ENCODE measurements at regions not wholly inside any gene's neighbourhood (a gene's known extent, or its start where the extent isn't known, plus 50 kb on each side); places are given as distances from the start of the nearest gene placed in this dataset.

DNA sequence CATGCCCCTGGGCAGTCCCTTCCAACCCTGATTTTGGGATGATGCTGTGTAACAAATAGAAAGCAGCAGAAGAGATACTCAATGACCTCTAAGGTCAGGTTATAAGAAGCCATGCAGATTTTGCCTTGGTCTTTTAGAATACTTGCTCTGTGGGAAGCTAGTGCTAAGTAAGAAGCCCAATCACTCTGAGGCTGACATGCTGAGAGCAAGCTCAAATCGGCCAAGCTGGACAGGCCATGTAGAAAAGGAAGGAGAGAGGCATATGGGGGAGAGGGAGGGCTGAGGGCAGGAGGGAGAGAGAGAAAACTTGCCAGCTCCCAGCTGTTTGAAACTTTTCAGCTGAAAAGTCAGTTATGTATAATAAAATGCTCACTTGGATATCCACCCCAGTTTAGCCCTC lies 1021.6 kb upstream of the MAP3K7 start:
- no peaks in the 10 kb centered on the region for H3K4me1 ChIP-seq (ENCODE audit: control insufficient read depth in 4 of 4, insufficient read depth in 4 of 4, low read length in 3 of 4)
- TF ChIP-seq, protein P1, sequence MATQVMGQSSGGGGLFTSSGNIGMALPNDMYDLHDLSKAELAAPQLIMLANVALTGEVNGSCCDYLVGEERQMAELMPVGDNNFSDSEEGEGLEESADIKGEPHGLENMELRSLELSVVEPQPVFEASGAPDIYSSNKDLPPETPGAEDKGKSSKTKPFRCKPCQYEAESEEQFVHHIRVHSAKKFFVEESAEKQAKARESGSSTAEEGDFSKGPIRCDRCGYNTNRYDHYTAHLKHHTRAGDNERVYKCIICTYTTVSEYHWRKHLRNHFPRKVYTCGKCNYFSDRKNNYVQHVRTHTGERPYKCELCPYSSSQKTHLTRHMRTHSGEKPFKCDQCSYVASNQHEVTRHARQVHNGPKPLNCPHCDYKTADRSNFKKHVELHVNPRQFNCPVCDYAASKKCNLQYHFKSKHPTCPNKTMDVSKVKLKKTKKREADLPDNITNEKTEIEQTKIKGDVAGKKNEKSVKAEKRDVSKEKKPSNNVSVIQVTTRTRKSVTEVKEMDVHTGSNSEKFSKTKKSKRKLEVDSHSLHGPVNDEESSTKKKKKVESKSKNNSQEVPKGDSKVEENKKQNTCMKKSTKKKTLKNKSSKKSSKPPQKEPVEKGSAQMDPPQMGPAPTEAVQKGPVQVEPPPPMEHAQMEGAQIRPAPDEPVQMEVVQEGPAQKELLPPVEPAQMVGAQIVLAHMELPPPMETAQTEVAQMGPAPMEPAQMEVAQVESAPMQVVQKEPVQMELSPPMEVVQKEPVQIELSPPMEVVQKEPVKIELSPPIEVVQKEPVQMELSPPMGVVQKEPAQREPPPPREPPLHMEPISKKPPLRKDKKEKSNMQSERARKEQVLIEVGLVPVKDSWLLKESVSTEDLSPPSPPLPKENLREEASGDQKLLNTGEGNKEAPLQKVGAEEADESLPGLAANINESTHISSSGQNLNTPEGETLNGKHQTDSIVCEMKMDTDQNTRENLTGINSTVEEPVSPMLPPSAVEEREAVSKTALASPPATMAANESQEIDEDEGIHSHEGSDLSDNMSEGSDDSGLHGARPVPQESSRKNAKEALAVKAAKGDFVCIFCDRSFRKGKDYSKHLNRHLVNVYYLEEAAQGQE (IDR thresholded peaks at IDR 0.05): no peak
- TF ChIP-seq HNF4A (conservative IDR thresholded peaks at IDR 0.05) (no peak), GABPA (IDR thresholded peaks at IDR 0.05 in 1 of 2, conservative IDR thresholded peaks at IDR 0.05 in 1 of 2) (no peak), NR2F2 (IDR thresholded peaks at IDR 0.05) (no peak)
- WGBS: 65% methylated on average over 1 of the region's 1 CpG
- DNase-seq (ENCODE audit: low spot score): no peak
- H3K36me3 ChIP-seq (ENCODE audit: control insufficient read depth in 4 of 4, insufficient read depth in 3 of 4, low read depth in 1 of 4, low read length in 3 of 4): no peaks in the 10 kb centered on the region
- no peak overlapping the region for H3K4me3 ChIP-seq (ENCODE audit: low read depth in 1 of 3, low read length in 3 of 3)
- H3K27ac ChIP-seq (ENCODE audit: low read depth in 1 of 2, low read length in 2 of 2): no peak overlapping the region
- no peaks in the 10 kb centered on the region for H3K27me3 ChIP-seq (ENCODE audit: control insufficient read depth in 4 of 4, insufficient read depth in 4 of 4, low read length in 3 of 4)
- H3K9me3 ChIP-seq (ENCODE audit: control insufficient read depth in 4 of 4, low read length in 3 of 4): no peaks in the 10 kb centered on the region
- H3K9ac ChIP-seq (ENCODE audit: low read depth in 1 of 2, low read length in 2 of 2): no peak overlapping the region

DNA sequence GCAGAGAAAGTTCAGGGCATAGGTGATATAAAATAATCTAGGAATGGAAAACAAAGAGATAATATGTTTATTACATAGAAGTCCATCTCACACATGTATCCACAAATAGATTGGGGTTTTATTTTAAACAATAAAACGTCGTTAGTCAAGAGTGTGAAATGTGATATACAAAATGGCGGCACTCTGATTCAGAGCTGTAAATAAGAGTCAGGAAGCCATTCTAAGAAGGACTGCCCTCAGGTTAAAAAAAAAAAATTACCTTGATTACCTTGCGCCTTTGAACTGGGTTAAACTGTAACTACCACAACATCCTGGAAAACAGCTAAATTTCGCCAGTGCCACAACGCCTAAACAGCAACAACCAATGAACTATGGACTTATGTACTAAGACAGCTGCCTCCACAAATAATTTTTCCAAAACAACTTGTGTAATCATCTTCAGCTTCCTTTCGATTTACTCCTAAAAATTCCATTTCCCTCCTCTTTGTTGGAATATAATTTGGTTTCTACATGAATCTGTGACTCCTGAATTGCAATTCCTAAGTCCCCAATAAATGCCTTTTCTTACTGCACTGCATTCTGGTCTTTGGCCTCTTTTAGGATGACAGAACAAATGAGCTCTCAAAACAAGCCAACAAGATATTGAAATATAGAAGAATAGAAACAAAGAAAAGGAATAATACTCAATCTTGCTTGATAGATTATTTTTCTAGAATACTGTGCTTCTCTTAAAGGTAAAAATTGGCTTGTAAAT lies 1019.5 kb upstream of the MAP3K7 start:
- peak overlapping the region; percentile 72 to 79 for H3K27ac ChIP-seq (ENCODE audit: low read depth in 1 of 2, low read length in 2 of 2)
- no peaks in the 10 kb centered on the region for H3K4me1 ChIP-seq (ENCODE audit: control insufficient read depth in 4 of 4, insufficient read depth in 4 of 4, low read length in 3 of 4)
- no peaks in the 10 kb centered on the region for H3K36me3 ChIP-seq (ENCODE audit: control insufficient read depth in 4 of 4, insufficient read depth in 3 of 4, low read depth in 1 of 4, low read length in 3 of 4)
- no peak for DNase-seq (ENCODE audit: low spot score)
- peak; percentile 61 to 90 for TF ChIP-seq EGR1 (IDR thresholded peaks at IDR 0.05; ENCODE audit: low read depth in 2 of 2)
- TF ChIP-seq SP1 (IDR thresholded peaks at IDR 0.05): peak; percentile 95
- TF ChIP-seq, protein P2, sequence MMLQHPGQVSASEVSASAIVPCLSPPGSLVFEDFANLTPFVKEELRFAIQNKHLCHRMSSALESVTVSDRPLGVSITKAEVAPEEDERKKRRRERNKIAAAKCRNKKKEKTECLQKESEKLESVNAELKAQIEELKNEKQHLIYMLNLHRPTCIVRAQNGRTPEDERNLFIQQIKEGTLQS (IDR thresholded peaks at IDR 0.05): peak; percentile 55
- TF ChIP-seq, protein P3, sequence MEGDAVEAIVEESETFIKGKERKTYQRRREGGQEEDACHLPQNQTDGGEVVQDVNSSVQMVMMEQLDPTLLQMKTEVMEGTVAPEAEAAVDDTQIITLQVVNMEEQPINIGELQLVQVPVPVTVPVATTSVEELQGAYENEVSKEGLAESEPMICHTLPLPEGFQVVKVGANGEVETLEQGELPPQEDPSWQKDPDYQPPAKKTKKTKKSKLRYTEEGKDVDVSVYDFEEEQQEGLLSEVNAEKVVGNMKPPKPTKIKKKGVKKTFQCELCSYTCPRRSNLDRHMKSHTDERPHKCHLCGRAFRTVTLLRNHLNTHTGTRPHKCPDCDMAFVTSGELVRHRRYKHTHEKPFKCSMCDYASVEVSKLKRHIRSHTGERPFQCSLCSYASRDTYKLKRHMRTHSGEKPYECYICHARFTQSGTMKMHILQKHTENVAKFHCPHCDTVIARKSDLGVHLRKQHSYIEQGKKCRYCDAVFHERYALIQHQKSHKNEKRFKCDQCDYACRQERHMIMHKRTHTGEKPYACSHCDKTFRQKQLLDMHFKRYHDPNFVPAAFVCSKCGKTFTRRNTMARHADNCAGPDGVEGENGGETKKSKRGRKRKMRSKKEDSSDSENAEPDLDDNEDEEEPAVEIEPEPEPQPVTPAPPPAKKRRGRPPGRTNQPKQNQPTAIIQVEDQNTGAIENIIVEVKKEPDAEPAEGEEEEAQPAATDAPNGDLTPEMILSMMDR (IDR thresholded peaks at IDR 0.05; ENCODE audit: low read depth, low read length, missing input control): no peak
- TF ChIP-seq HNF4G (IDR thresholded peaks at IDR 0.05): peak; percentile 82
- TF ChIP-seq TAF1 (conservative IDR thresholded peaks at IDR 0.05): no peak
- TF ChIP-seq FOXA2 (IDR thresholded peaks at IDR 0.05): peak; percentile 48
- TF ChIP-seq, protein P1 (IDR thresholded peaks at IDR 0.05): peak; percentile 48
- peak; percentile 46 to 54 for TF ChIP-seq RAD21 (IDR thresholded peaks at IDR 0.05)
- TF ChIP-seq RXRA (IDR thresholded peaks at IDR 0.05): peak; percentile 78 to 90
- TF ChIP-seq FOXA1 (IDR thresholded peaks at IDR 0.05): no peak
- TF ChIP-seq, protein P4, sequence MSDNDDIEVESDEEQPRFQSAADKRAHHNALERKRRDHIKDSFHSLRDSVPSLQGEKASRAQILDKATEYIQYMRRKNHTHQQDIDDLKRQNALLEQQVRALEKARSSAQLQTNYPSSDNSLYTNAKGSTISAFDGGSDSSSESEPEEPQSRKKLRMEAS (IDR thresholded peaks at IDR 0.05): peak; percentile 72
- TF ChIP-seq GABPA (IDR thresholded peaks at IDR 0.05 in 1 of 2, conservative IDR thresholded peaks at IDR 0.05 in 1 of 2): peak in 1 of 2 donors; percentile 46
- TF ChIP-seq YY1 (IDR thresholded peaks at IDR 0.05): peak; percentile 97
- TF ChIP-seq HNF4A (conservative IDR thresholded peaks at IDR 0.05): peak; percentile 93 to 95
- TF ChIP-seq NR2F2 (IDR thresholded peaks at IDR 0.05): no peak
- TF ChIP-seq, protein P5, sequence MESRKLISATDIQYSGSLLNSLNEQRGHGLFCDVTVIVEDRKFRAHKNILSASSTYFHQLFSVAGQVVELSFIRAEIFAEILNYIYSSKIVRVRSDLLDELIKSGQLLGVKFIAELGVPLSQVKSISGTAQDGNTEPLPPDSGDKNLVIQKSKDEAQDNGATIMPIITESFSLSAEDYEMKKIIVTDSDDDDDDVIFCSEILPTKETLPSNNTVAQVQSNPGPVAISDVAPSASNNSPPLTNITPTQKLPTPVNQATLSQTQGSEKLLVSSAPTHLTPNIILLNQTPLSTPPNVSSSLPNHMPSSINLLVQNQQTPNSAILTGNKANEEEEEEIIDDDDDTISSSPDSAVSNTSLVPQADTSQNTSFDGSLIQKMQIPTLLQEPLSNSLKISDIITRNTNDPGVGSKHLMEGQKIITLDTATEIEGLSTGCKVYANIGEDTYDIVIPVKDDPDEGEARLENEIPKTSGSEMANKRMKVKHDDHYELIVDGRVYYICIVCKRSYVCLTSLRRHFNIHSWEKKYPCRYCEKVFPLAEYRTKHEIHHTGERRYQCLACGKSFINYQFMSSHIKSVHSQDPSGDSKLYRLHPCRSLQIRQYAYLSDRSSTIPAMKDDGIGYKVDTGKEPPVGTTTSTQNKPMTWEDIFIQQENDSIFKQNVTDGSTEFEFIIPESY (IDR thresholded peaks at IDR 0.05): peak; percentile 52
- TF ChIP-seq JUND (IDR thresholded peaks at IDR 0.05): peak; percentile 42 to 67
- H3K9ac ChIP-seq (ENCODE audit: low read depth in 1 of 2, low read length in 2 of 2): peak overlapping the region in 1 of 2 donors; percentile 80
- no peaks in the 10 kb centered on the region for H3K9me3 ChIP-seq (ENCODE audit: control insufficient read depth in 4 of 4, low read length in 3 of 4)
- no peaks in the 10 kb centered on the region for H3K27me3 ChIP-seq (ENCODE audit: control insufficient read depth in 4 of 4, insufficient read depth in 4 of 4, low read length in 3 of 4)
- WGBS: 54% methylated on average over 7 of the region's 7 CpGs
- peak overlapping the region in 2 of 3 donors; percentile 19 to 44 for H3K4me3 ChIP-seq (ENCODE audit: low read depth in 1 of 3, low read length in 3 of 3)

All from liver (tissue), 8 donors.